Adrenal gland (tissue), 5 donors: ENCODE measurements at regions not wholly inside any gene's neighbourhood (a gene's known extent, or its start where the extent isn't known, plus 50 kb on each side); places are given as distances from the start of the nearest gene placed in this dataset.

Experiments used
- POLR2A ChIP-seq, 2 donors: fragments of 450-650 bp; IDR thresholded peaks; one replicate each; pipeline ENCODE4 v1.6.1; 2017; ENCODE audit warnings: antibody characterized with exemption in 2 of 2, mild to moderate bottlenecking in 2 of 2, moderate library complexity in 1 of 2
- TF ChIP-seq, protein P1 (sequence below), 6 experiments: fragments of 450-650 bp in 4 of 6; fragments of 200-600 bp in 2 of 6; sonication (generic) in 1 of 6; IDR thresholded peaks; 1 replicate in 5 of 6; 2 replicates in 1 of 6; pipeline versions ENCODE4 v1.5.1 to v1.8.0; 2016 to 2021; ENCODE audit warnings: antibody characterized with exemption in 6 of 6, mild to moderate bottlenecking in 2 of 6, moderate library complexity in 1 of 6
- donor health status: DM: no; HTN: no; CAD: no.

- TF ChIP-seq, protein P1, sequence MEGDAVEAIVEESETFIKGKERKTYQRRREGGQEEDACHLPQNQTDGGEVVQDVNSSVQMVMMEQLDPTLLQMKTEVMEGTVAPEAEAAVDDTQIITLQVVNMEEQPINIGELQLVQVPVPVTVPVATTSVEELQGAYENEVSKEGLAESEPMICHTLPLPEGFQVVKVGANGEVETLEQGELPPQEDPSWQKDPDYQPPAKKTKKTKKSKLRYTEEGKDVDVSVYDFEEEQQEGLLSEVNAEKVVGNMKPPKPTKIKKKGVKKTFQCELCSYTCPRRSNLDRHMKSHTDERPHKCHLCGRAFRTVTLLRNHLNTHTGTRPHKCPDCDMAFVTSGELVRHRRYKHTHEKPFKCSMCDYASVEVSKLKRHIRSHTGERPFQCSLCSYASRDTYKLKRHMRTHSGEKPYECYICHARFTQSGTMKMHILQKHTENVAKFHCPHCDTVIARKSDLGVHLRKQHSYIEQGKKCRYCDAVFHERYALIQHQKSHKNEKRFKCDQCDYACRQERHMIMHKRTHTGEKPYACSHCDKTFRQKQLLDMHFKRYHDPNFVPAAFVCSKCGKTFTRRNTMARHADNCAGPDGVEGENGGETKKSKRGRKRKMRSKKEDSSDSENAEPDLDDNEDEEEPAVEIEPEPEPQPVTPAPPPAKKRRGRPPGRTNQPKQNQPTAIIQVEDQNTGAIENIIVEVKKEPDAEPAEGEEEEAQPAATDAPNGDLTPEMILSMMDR (IDR thresholded peaks at IDR 0.05) = no peak
- TF ChIP-seq POLR2A (IDR thresholded peaks at IDR 0.05) = no peak
Measured at GRCh38 chr14:43369710-43370564, 1137.1 kb downstream of the FSCB start.
